ENCODE measurements at regions not wholly inside any gene's neighbourhood (a gene's known extent, or its start where the extent isn't known, plus 50 kb on each side); places are given as distances from the start of the nearest gene placed in this dataset.

- no peak for DNase-seq (ENCODE audit: low read depth)
- H3K4me3 ChIP-seq (ENCODE audit: low read depth, low read length), result no peak overlapping the region
- TF ChIP-seq CTCF (IDR thresholded peaks at IDR 0.05; ENCODE audit: insufficient read depth, low read length), result no peak
Observed at GRCh38 chr14:48849741-48850322, 736.3 kb downstream of the RPS29 start.

- DNase-seq (ENCODE audit: low read depth), result no peak
- TF ChIP-seq CTCF (IDR thresholded peaks at IDR 0.05; ENCODE audit: insufficient read depth, low read length), result no peak
- H3K4me3 ChIP-seq (ENCODE audit: low read depth, low read length), result no peak overlapping the region
Observed at GRCh38 chr14:48842785-48843184, 743.4 kb downstream of the RPS29 start.

DNA sequence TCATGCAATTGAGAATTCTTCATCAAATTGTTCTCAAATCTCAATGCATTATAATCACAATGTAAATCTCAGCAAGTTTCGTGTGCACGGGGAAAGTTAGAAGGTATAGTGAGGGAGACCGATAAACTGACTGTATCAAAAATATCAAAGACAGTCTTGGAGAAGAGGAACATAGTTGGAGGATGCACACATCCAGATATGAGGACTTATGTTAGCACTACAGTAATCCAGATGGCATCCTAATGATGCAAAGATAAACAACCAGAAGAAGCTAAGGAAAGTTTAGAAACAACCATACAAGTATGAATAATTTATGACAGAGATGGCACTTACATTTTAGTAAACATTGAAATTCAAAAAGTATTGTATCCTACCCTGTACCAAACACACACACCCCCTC is 760.1 kb downstream of the RPS29 start:
- no peak overlapping the region for H3K4me3 ChIP-seq (ENCODE audit: low read depth, low read length)
- no peak for DNase-seq (ENCODE audit: low read depth)
- no peak for TF ChIP-seq CTCF (IDR thresholded peaks at IDR 0.05; ENCODE audit: insufficient read depth, low read length)

- H3K4me3 ChIP-seq (ENCODE audit: low read depth, low read length), result no peak overlapping the region
- no peak for DNase-seq (ENCODE audit: low read depth)
- no peak for TF ChIP-seq CTCF (IDR thresholded peaks at IDR 0.05; ENCODE audit: insufficient read depth, low read length)
Observed at GRCh38 chr14:48814562-48814961, 771.6 kb downstream of the RPS29 start.

- no peak overlapping the region for H3K4me3 ChIP-seq (ENCODE audit: low read depth, low read length)
- no peak for DNase-seq (ENCODE audit: low read depth)
- no peak for TF ChIP-seq CTCF (IDR thresholded peaks at IDR 0.05; ENCODE audit: insufficient read depth, low read length)
Observed at GRCh38 chr14:48805315-48805714, 780.9 kb downstream of the RPS29 start.

DNA sequence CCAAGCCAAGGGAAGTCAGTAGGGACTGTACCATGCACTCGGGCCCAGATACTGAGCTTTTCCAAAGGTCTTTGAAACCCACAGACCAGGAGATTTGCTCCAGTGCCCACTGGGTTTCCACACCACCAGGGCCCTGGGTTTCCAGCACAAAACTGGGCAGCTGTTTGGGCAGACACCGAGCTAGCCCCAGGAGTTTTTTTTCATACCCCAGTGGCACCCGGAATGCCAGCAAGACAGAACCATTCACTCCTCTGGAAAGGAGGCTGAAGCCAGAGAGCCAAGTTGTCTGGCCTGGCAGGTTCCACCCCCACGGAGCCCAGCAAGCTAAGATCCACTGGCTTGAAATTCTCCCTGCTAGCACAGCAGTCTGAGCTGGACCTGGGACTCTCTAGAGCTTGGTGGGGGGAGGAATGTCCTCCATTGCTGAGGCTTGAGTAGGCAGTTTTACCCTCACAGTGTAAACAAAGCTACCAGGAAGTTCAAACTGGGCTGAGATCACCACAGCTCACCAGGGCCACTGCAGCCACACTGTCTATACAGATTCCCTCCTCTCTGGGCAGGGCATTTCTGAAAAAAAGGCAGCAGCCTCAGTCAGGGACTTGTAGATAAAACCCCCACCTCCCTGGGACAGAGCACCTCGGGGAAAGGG is 793.7 kb downstream of the RPS29 start:
- no peak for DNase-seq (ENCODE audit: low read depth)
- TF ChIP-seq CTCF (IDR thresholded peaks at IDR 0.05; ENCODE audit: insufficient read depth, low read length), result no peak
- H3K4me3 ChIP-seq (ENCODE audit: low read depth, low read length), result no peak overlapping the region

GRCh38 chr14:48788771-48789170 is 797.4 kb downstream of the RPS29 start:
- no peak overlapping the region for H3K4me3 ChIP-seq (ENCODE audit: low read depth, low read length)
- no peak for TF ChIP-seq CTCF (IDR thresholded peaks at IDR 0.05; ENCODE audit: insufficient read depth, low read length)
- no peak for DNase-seq (ENCODE audit: low read depth)

All from fibroblast of the aortic adventitia (primary cell).